Left ventricle myocardium inferior (tissue), 1 donor: ENCODE measurements at regions not wholly inside any gene's neighbourhood (a gene's known extent, or its start where the extent isn't known, plus 50 kb on each side); places are given as distances from the start of the nearest gene placed in this dataset.

Source experiments
- DNase-seq: peaks from one replicate; pipeline ENCODE4 v3.0.0-alpha.2; 2020
- H3K27ac ChIP-seq: fragments of 200-600 bp; replicated peaks from 2 replicates; pipeline ENCODE4 v1.8.0; 2021
- H3K27me3 ChIP-seq: fragments of 200-600 bp; 2 replicates; pipeline ENCODE4 v1.8.0; 2021; ENCODE audit warnings: low read depth
- H3K36me3 ChIP-seq: fragments of 200-600 bp; 2 replicates; pipeline ENCODE4 v1.8.0; 2021
- H3K4me1 ChIP-seq: fragments of 200-600 bp; 2 replicates; pipeline ENCODE4 v1.8.0; 2021
- H3K4me3 ChIP-seq: fragments of 200-600 bp; 2 replicates; pipeline ENCODE4 v1.8.0; 2021; ENCODE audit warnings: mild to moderate bottlenecking, moderate library complexity
- H3K9me3 ChIP-seq: fragments of 200-600 bp; replicated peaks from 2 replicates; pipeline ENCODE4 v1.8.0; 2021
- intact Hi-C: fragments of 100-400 bp; cut with micrococcal nuclease; formaldehyde crosslinking; loops from one replicate; pipeline ENCODE4 v1.11.0; 2022
- TF ChIP-seq, protein P1 (sequence below): fragments of 200-600 bp; IDR thresholded peaks from 2 replicates; pipeline ENCODE4 v1.8.0; 2021; ENCODE audit warnings: antibody characterized with exemption, mild to moderate bottlenecking, borderline replicate concordance
- donor health status: DM: no; HTN: yes; CAD: no; lungs with severe emphysema.

DNA sequence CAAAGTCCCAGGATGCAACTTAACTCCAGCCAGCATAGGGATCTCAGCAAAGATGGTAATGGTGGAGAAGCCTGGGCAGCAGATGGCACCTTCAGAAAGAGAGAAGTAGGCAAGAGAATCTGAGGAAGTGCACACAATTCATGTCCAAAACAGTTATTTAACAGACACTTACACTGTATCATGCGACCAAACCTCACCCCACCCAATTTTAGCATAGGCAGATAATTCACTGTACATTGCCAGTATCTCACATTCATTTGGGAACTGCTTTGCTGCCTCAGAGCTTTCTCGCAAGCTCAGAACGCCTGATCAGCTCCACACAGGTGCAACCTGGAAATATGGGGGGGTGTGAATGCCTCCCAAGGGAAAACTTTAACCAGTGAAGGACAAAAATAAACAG is 143.0 kb upstream of the MAOA start:
- Histone ChIP-seq H3K9me3 (no peaks in the 10 kb centered on the region), H3K27ac (no peak overlapping the region), H3K27me3 (no peaks in the 10 kb centered on the region), H3K4me1 (no peaks in the 10 kb centered on the region), H3K4me3 (no peak overlapping the region), H3K36me3 (no peaks in the 10 kb centered on the region)
- no peak for DNase-seq
- intact Hi-C loops = no loop called here
- TF ChIP-seq, protein P1, sequence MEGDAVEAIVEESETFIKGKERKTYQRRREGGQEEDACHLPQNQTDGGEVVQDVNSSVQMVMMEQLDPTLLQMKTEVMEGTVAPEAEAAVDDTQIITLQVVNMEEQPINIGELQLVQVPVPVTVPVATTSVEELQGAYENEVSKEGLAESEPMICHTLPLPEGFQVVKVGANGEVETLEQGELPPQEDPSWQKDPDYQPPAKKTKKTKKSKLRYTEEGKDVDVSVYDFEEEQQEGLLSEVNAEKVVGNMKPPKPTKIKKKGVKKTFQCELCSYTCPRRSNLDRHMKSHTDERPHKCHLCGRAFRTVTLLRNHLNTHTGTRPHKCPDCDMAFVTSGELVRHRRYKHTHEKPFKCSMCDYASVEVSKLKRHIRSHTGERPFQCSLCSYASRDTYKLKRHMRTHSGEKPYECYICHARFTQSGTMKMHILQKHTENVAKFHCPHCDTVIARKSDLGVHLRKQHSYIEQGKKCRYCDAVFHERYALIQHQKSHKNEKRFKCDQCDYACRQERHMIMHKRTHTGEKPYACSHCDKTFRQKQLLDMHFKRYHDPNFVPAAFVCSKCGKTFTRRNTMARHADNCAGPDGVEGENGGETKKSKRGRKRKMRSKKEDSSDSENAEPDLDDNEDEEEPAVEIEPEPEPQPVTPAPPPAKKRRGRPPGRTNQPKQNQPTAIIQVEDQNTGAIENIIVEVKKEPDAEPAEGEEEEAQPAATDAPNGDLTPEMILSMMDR = no peak

GRCh38 chrX:43514820-43515219 is 141.3 kb upstream of the MAOA start:
- Histone ChIP-seq H3K27ac (no peak overlapping the region), H3K36me3 (no peaks in the 10 kb centered on the region), H3K9me3 (no peaks in the 10 kb centered on the region), H3K4me3 (no peak overlapping the region), H3K4me1 (no peaks in the 10 kb centered on the region), H3K27me3 (no peaks in the 10 kb centered on the region)
- no peak for DNase-seq
- intact Hi-C loops = no loop called here
- TF ChIP-seq, protein P1 = no peak

- H3K27me3 ChIP-seq = no peaks in the 10 kb centered on the region
- TF ChIP-seq, protein P1 = no peak
- no peak overlapping the region for H3K4me3 ChIP-seq
- no peaks in the 10 kb centered on the region for H3K4me1 ChIP-seq
- H3K36me3 ChIP-seq = no peaks in the 10 kb centered on the region
- DNase-seq = no peak
- no peaks in the 10 kb centered on the region for H3K9me3 ChIP-seq
- no peak overlapping the region for H3K27ac ChIP-seq
- intact Hi-C loops = no loop called here
These were observed 133.5 kb upstream of the MAOA start for GRCh38 chrX:43522582-43522981.

DNA sequence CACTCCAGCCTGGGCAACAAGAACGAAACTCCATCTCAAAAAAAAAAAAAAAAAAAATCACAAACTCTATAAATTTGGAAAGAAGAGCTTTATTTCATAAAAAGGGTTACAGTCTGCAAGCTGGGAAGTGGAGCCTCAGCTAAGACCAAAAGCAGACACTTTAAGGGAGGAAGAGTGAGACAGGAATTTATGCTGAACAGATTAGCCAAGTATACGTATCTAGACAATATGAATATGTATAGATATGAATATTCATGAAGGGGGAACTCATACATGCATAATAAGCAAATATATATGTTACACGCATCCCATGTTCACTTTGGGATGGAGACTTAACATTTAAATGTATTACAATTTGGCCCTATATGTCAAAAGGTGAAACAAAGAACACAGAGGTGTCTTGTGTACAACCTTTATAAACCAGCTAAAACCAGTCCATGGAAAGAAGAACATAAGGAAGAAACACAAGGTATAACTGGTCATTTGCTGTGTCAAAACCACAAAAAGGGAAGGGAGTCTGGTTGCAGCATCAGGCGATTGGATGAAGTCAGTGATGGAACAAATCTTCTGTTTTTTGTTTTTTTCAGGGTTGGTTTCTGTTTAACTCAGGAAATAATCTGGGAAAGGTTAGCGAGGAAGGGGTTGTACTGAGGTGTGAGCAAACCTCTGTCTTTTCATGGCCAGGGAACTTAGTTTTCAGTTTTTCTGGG is 130.0 kb upstream of the MAOA start:
- no peak overlapping the region for H3K27ac ChIP-seq
- no peak overlapping the region for H3K4me3 ChIP-seq
- no peaks in the 10 kb centered on the region for H3K27me3 ChIP-seq
- no peak for DNase-seq
- TF ChIP-seq, protein P1 = no peak
- H3K4me1 ChIP-seq = no peaks in the 10 kb centered on the region
- intact Hi-C loops = no loop called here
- H3K36me3 ChIP-seq = no peaks in the 10 kb centered on the region
- no peaks in the 10 kb centered on the region for H3K9me3 ChIP-seq

DNA sequence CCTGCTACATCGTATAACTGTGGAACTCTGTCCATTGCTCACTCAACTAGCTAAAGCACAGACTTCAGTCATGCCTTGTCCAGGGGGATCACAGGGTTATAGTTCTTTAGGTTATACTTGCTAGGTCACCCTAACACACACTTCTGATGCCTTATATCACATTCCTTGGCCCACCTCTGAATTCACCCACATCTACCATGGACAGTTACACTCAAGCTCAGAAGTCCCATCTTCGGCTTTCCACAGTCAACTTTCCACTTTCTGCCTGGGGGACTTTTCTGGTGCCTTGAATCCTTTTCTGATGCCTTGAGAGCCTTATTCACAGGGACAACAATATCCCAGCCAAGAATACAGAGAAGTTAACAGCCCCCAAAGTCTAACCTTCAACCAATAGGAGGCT is 129.2 kb upstream of the MAOA start:
- intact Hi-C loops = no loop called here
- no peak overlapping the region for H3K27ac ChIP-seq
- DNase-seq = no peak
- H3K9me3 ChIP-seq = no peaks in the 10 kb centered on the region
- no peaks in the 10 kb centered on the region for H3K4me1 ChIP-seq
- TF ChIP-seq, protein P1 = no peak
- H3K4me3 ChIP-seq = no peak overlapping the region
- no peaks in the 10 kb centered on the region for H3K27me3 ChIP-seq
- H3K36me3 ChIP-seq = no peaks in the 10 kb centered on the region
